Vagina (tissue), 2 donors: ENCODE measurements at regions not wholly inside any gene's neighbourhood (a gene's known extent, or its start where the extent isn't known, plus 50 kb on each side); places are given as distances from the start of the nearest gene placed in this dataset.

Experiments
- POLR2A ChIP-seq, 2 donors: fragments of 450-650 bp; IDR thresholded peaks; one replicate each; pipeline ENCODE4 v1.6.1; 2017; ENCODE audit warnings: antibody characterized with exemption in 2 of 2, mild to moderate bottlenecking in 2 of 2, moderate library complexity in 2 of 2
- POLR2AphosphoS5 ChIP-seq, 2 donors: sonication (generic); formaldehyde crosslinking; IDR thresholded peaks; one replicate each; pipeline ENCODE4 v1.9.0; 2017; ENCODE audit warnings: antibody characterized with exemption in 2 of 2, mild to moderate bottlenecking in 2 of 2, low read depth in 1 of 2; ENCODE audit not compliant: insufficient read depth in 1 of 2
- TF ChIP-seq, protein P1 (sequence below), 3 experiments: fragments of 450-650 bp in 2 of 3; fragments of 200-600 bp in 1 of 3; sonication (generic) in 1 of 3; IDR thresholded peaks; one replicate each; pipeline ENCODE4 v1.5.1; 2017 to 2019; ENCODE audit warnings: antibody characterized with exemption in 3 of 3, mild to moderate bottlenecking in 2 of 3, moderate library complexity in 2 of 3

DNA sequence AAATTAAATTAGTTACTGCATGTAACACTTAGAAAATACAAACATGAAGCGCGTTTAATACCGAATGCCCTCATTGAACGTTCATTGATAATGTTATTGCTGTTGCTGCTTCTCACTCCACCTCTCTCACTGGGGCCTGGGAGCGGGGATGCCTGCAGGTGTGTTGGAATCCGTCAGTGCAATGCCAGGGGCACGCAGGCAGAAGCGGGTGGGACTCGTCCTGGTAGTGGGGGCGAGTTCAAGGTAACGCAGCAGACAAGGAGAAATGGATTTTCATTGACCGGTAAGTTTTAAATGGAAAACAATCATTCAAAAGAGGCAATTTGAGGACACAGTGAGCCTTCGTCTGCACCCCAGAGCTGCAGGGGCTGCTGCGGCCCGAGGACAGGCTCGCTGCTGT, 71.2 kb upstream of the AFDN start:
- TF ChIP-seq, protein P1, sequence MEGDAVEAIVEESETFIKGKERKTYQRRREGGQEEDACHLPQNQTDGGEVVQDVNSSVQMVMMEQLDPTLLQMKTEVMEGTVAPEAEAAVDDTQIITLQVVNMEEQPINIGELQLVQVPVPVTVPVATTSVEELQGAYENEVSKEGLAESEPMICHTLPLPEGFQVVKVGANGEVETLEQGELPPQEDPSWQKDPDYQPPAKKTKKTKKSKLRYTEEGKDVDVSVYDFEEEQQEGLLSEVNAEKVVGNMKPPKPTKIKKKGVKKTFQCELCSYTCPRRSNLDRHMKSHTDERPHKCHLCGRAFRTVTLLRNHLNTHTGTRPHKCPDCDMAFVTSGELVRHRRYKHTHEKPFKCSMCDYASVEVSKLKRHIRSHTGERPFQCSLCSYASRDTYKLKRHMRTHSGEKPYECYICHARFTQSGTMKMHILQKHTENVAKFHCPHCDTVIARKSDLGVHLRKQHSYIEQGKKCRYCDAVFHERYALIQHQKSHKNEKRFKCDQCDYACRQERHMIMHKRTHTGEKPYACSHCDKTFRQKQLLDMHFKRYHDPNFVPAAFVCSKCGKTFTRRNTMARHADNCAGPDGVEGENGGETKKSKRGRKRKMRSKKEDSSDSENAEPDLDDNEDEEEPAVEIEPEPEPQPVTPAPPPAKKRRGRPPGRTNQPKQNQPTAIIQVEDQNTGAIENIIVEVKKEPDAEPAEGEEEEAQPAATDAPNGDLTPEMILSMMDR (IDR thresholded peaks at IDR 0.05): no peak
- TF ChIP-seq POLR2A (IDR thresholded peaks at IDR 0.05): no peak
- no peak for TF ChIP-seq POLR2AphosphoS5 (IDR thresholded peaks at IDR 0.05; ENCODE audit: insufficient read depth in 1 of 2, low read depth in 1 of 2)
